ENCODE measurements at regions not wholly inside any gene's neighbourhood (a gene's known extent, or its start where the extent isn't known, plus 50 kb on each side); places are given as distances from the start of the nearest gene placed in this dataset.

GRCh38 chr10:26621243-26621888 is 76.1 kb upstream of the PDSS1 start:
- no peak overlapping the region for H3K9ac ChIP-seq (ENCODE audit: insufficient read depth, low read depth, low read length)
- FAIRE-seq (no peak), DNase-seq (ENCODE audit: low spot score) (no peak), ATAC-seq (no peak)
- no peak overlapping the region for H2AFZ ChIP-seq (ENCODE audit: low read length)
- TF ChIP-seq KLF13 (CRISPR knock-in tag; IDR thresholded peaks at IDR 0.05): no peak
- TF ChIP-seq ZFP82 (CRISPR knock-in tag; IDR thresholded peaks at IDR 0.05; ENCODE audit: borderline replicate concordance): no peak
- TF ChIP-seq TGIF2 (CRISPR knock-in tag; IDR thresholded peaks at IDR 0.05): no peak
- TF ChIP-seq SYNCRIP (IDR thresholded peaks at IDR 0.05; ENCODE audit: insufficient read depth, low read depth, low read length): no peak
- no peak for TF ChIP-seq ZKSCAN5 (CRISPR knock-in tag; IDR thresholded peaks at IDR 0.05)
- TF ChIP-seq ZNF317 (CRISPR knock-in tag; IDR thresholded peaks at IDR 0.05): no peak
- TF ChIP-seq SP1 (IDR thresholded peaks at IDR 0.05): no peak
- no peak for TF ChIP-seq SP1 (CRISPR knock-in tag; IDR thresholded peaks at IDR 0.05)
- no peak for TF ChIP-seq ZNF563 (CRISPR knock-in tag; IDR thresholded peaks at IDR 0.05)
- no TSS peak for BruUV-seq (replicated peaks)
- H3K9me3 ChIP-seq (ENCODE audit: low read length): no peaks in the 10 kb centered on the region
- H3K79me2 ChIP-seq (ENCODE audit: insufficient read depth, low read length): no peaks in the 10 kb centered on the region
- H3K4me3 ChIP-seq (replicated peaks in 1 of 3; ENCODE audit: insufficient read depth in 1 of 3, low read depth in 2 of 3, low read length in 3 of 3): no peak overlapping the region
- intact Hi-C loops (cut with micrococcal nuclease; ENCODE audit: unreplicated experiment): no loop called here
- no peaks in the 10 kb centered on the region for H3K36me3 ChIP-seq (replicated peaks in 1 of 2; ENCODE audit: control insufficient read depth in 1 of 2, insufficient read depth in 2 of 2, low read length in 2 of 2)
- ChIA-PET POLR2A (no interaction called here), CTCF (ENCODE audit: low intra/inter-chr PET ratio, low total read pairs) (no interaction called here)
- no peak overlapping the region for H3K27ac ChIP-seq (ENCODE audit: extremely low read length, insufficient read depth, low read length)
- H4K20me1 ChIP-seq (ENCODE audit: insufficient read depth, low read length): no peaks in the 10 kb centered on the region
- H3K4me2 ChIP-seq (ENCODE audit: low read depth, low read length): no peak overlapping the region
- H3K4me1 ChIP-seq (ENCODE audit: insufficient read depth, low read length): peaks cover 10% of the 10 kb centered on the region; the same call in 1 of the 2 replicates
- H3K27me3 ChIP-seq (ENCODE audit: control insufficient read depth in 1 of 2, insufficient read depth in 2 of 2, low read length in 2 of 2): peaks cover 1 to 27% of the 10 kb centered on the region in 2 experiments; a peak in 4 of 5 replicates
- in situ Hi-C loops (cut with HindIII; ENCODE audit: extremely low pct_ligation_motif_present, low pct_unique_long_range_greater_than_20kb): no loop called here
- WGBS (ENCODE audit: low lambda C conversion rate): 59% methylated on average over 7 of the region's 7 CpGs

Measured in HepG2 (cell line).